Endothelial cell (in vitro differentiated cells): ENCODE measurements at regions not wholly inside any gene's neighbourhood (a gene's known extent, or its start where the extent isn't known, plus 50 kb on each side); places are given as distances from the start of the nearest gene placed in this dataset.

Experiments
- DNase-seq: peaks from one replicate; pipeline ENCODE4 v3.0.0; 2021; ENCODE audit warnings: low spot score
- H3K27ac Mint-ChIP-seq: one replicate; pipeline ENCODE4 v1.8.0; 2021; ENCODE audit warnings: mixed read lengths, inconsistent platforms; ENCODE audit not compliant: unreplicated experiment
- H3K27me3 Mint-ChIP-seq: one replicate; pipeline ENCODE4 v1.8.0; 2021; ENCODE audit warnings: mild to moderate bottlenecking, moderate library complexity, mixed read lengths, inconsistent platforms; ENCODE audit not compliant: unreplicated experiment
- H3K36me3 Mint-ChIP-seq: one replicate; pipeline ENCODE4 v1.8.0; 2021; ENCODE audit warnings: mild to moderate bottlenecking, low read depth, mixed read lengths, inconsistent platforms; ENCODE audit not compliant: unreplicated experiment
- H3K4me1 Mint-ChIP-seq: one replicate; pipeline ENCODE4 v1.8.0; 2021; ENCODE audit warnings: mild to moderate bottlenecking, mixed read lengths, inconsistent platforms; ENCODE audit not compliant: unreplicated experiment
- H3K4me3 Mint-ChIP-seq: one replicate; pipeline ENCODE4 v1.8.0; 2021; ENCODE audit warnings: mild to moderate bottlenecking, mixed read lengths, inconsistent platforms; ENCODE audit not compliant: unreplicated experiment
- H3K9me3 Mint-ChIP-seq: one replicate; pipeline ENCODE4 v1.8.0; 2021; ENCODE audit warnings: mixed read lengths, inconsistent platforms; ENCODE audit not compliant: unreplicated experiment
- CTCF ChIP-seq: fragments of 200-600 bp; sonication (generic); IDR thresholded peaks from one replicate; pipeline ENCODE4 v1.5.0; 2021; ENCODE audit warnings: antibody characterized with exemption; ENCODE audit not compliant: unreplicated experiment

- Mint-ChIP-seq H3K27me3 (no peaks in the 10 kb centered on the region), H3K4me1 (no peaks in the 10 kb centered on the region), H3K27ac (no peak overlapping the region), H3K4me3 (no peak overlapping the region), H3K9me3 (no peaks in the 10 kb centered on the region), H3K36me3 (no peaks in the 10 kb centered on the region)
- DNase-seq = no peak
- no peak for TF ChIP-seq CTCF
These were observed 1536.2 kb upstream of the CDH9 start for GRCh38 chr5:28574606-28575005.

- H3K36me3 Mint-ChIP-seq = no peaks in the 10 kb centered on the region
- no peaks in the 10 kb centered on the region for H3K4me1 Mint-ChIP-seq
- no peak for TF ChIP-seq CTCF
- no peak overlapping the region for H3K4me3 Mint-ChIP-seq
- no peaks in the 10 kb centered on the region for H3K27me3 Mint-ChIP-seq
- no peaks in the 10 kb centered on the region for H3K9me3 Mint-ChIP-seq
- DNase-seq = no peak
- no peak overlapping the region for H3K27ac Mint-ChIP-seq
These were observed 1528.7 kb upstream of the CDH9 start for GRCh38 chr5:28567048-28567447.

- no peak for DNase-seq
- no peaks in the 10 kb centered on the region for H3K4me1 Mint-ChIP-seq
- H3K4me3 Mint-ChIP-seq = no peak overlapping the region
- no peak for TF ChIP-seq CTCF
- no peaks in the 10 kb centered on the region for H3K36me3 Mint-ChIP-seq
- H3K9me3 Mint-ChIP-seq = no peaks in the 10 kb centered on the region
- H3K27ac Mint-ChIP-seq = no peak overlapping the region
- no peaks in the 10 kb centered on the region for H3K27me3 Mint-ChIP-seq
These were observed 1523.1 kb upstream of the CDH9 start for GRCh38 chr5:28561522-28561921.

- H3K36me3 Mint-ChIP-seq = no peaks in the 10 kb centered on the region
These were observed 1519.8 kb upstream of the CDH9 start for GRCh38 chr5:28558196-28558595.

GRCh38 chr5:28557114-28557513 lies 1518.7 kb upstream of the CDH9 start:
- Mint-ChIP-seq H3K36me3 (no peaks in the 10 kb centered on the region), H3K4me1 (no peaks in the 10 kb centered on the region), H3K9me3 (no peaks in the 10 kb centered on the region), H3K27me3 (no peaks in the 10 kb centered on the region), H3K4me3 (no peak overlapping the region), H3K27ac (no peak overlapping the region)
- DNase-seq = no peak
- TF ChIP-seq CTCF = no peak

More at GRCh38 chr5:28558196-28558595, 1519.8 kb upstream of the CDH9 start:
- Mint-ChIP-seq H3K27ac (no peak overlapping the region), H3K27me3 (no peaks in the 10 kb centered on the region), H3K4me1 (no peaks in the 10 kb centered on the region), H3K4me3 (no peak overlapping the region), H3K9me3 (no peaks in the 10 kb centered on the region)
- no peak for DNase-seq
- no peak for TF ChIP-seq CTCF
